ENCODE measurements at regions not wholly inside any gene's neighbourhood (a gene's known extent, or its start where the extent isn't known, plus 50 kb on each side); places are given as distances from the start of the nearest gene placed in this dataset.
"Not testable (repeated sequence)": the region's sequence is repeated elsewhere in the genome, so short reads cannot be mapped to it uniquely, and the experiment has no call there.

DNA sequence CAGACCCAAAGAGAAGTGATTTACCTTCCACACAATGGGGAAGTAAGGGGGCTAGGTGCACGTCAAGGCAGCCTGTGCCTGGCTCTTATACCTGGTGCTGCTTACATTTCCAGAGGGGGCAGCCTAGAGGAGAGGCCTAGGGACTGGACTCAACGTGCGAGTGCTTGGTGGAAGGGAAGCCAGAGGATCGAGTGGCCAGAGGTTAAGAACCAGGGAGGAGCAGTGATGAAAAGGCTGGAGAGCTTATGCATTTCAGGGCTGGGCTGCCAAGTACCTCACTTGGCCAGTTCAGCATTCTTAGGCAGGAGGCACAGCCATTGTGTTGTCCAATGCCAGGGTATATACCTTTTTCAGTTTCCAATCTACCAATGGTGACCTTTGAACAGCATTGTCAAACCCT is 77.4 kb downstream of the LAT start:
- H3K36me3 ChIP-seq (ENCODE audit: insufficient read depth, low read length); H3K9me3 ChIP-seq (ENCODE audit: low read depth, low read length); DNase-seq (ENCODE audit: low read depth, low spot score); H3K27ac ChIP-seq; H3K4me3 ChIP-seq; H3K9ac ChIP-seq (ENCODE audit: insufficient read length): not testable (repeated sequence)

DNA sequence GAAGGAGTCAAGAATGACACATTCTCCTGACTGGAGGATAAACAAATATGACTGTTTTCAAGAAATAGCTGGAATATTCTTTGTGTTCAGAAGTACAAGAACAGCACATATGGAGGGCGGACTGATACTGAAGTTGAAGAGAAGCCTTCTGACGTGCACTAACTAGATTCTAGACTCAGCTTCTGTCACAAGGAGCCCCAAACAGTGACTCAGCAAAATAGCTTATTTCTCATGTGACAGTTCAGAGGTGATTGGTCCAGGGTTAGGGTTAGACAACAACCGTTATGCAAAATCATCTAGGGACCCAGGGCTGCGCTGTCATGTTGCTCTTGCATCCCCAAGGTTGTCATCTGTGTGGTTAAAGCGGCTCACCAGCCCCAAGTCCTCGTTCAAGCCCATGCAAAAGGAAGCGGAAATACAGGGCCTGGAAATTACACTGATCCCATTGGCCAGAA is 76.6 kb downstream of the LAT start:
- H3K9ac ChIP-seq (ENCODE audit: insufficient read length); H3K36me3 ChIP-seq (ENCODE audit: insufficient read depth, low read length); H3K4me3 ChIP-seq; H3K9me3 ChIP-seq (ENCODE audit: low read depth, low read length); DNase-seq (ENCODE audit: low read depth, low spot score); H3K27ac ChIP-seq: not testable (repeated sequence)

DNA sequence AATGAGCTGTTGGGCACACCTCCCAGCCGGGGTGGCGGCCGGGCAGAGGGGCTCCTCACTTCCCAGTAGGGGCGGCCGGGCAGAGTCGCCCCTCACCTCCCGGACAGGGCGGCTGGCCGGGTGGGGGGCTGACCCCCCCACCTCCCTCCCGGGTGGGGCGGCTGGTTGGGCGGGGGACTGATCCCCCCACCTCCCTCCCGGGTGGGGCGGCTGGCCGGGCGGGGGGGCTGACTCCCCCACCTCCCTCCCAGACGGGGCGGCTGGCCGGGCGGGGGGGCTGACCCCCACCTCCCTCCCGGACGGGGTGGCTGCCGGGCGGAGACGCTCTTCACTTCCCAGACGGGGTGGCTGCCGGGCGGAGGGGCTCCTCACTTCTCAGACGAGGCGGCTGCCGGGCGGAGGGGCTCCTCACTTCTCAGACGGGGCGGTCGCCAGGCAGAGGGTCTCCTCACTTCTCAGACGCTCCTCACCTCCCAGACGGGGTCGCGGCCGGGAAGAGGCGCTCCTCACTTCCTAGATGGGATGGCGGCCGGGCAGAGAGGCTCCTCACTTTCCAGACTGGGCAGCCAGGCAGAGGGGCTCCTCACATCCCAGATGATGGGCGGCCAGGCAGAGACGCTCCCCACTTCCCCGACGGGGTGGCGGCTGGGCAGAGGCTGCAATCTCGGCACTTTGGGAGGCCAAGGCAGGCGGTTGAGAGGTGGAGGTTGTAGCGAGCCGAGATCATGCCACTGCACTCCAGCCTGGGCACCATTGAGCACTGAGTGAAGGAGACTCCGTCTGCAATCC is 75.4 kb downstream of the LAT start:
- H3K4me3 ChIP-seq; H3K27ac ChIP-seq; H3K9me3 ChIP-seq (ENCODE audit: low read depth, low read length); H3K36me3 ChIP-seq (ENCODE audit: insufficient read depth, low read length); H3K9ac ChIP-seq (ENCODE audit: insufficient read length); DNase-seq (ENCODE audit: low read depth, low spot score): not testable (repeated sequence)

DNA sequence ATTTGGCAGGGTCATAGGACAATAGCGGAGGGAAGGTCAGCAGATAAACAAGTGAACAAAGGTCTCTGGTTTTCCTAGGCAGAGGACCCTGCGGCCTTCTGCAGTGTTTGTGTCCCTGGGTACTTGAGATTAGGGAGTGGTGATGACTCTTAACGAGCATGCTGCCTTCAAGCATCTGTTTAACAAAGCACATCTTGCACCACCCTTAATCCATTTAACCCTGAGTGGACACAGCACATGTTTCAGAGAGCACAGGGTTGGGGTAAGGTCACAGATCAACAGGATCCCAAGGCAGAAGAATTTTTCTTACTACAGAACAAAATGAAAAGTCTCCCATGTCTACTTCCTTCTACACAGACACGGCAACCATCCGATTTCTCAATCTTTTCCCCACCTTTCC is 74.7 kb downstream of the LAT start:
- H3K36me3 ChIP-seq (ENCODE audit: insufficient read depth, low read length); H3K27ac ChIP-seq; DNase-seq (ENCODE audit: low read depth, low spot score); H3K9ac ChIP-seq (ENCODE audit: insufficient read length); H3K4me3 ChIP-seq; H3K9me3 ChIP-seq (ENCODE audit: low read depth, low read length): not testable (repeated sequence)
